ENCODE measurements at regions not wholly inside any gene's neighbourhood (a gene's known extent, or its start where the extent isn't known, plus 50 kb on each side); places are given as distances from the start of the nearest gene placed in this dataset.

DNA sequence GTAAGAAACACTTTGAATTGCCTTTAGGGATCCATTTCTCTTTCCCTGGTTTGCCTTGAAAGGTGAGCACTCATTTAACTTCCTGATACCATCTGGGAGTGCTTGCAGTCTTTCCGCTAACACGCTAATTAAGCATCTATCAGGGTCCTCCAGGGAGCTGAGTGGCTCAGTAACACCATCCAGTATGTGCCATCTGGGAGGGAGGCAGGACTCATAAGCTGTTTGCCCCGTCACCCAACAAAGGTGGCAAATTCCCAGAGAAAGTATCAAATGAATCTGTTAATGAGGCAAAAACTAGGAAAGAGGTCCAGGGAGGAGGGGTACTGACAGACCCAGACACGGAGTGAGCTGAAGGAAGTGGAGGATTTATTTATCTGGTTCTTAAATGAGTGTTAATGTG is 430.9 kb downstream of the HLX start:
- TF ChIP-seq, protein P1, sequence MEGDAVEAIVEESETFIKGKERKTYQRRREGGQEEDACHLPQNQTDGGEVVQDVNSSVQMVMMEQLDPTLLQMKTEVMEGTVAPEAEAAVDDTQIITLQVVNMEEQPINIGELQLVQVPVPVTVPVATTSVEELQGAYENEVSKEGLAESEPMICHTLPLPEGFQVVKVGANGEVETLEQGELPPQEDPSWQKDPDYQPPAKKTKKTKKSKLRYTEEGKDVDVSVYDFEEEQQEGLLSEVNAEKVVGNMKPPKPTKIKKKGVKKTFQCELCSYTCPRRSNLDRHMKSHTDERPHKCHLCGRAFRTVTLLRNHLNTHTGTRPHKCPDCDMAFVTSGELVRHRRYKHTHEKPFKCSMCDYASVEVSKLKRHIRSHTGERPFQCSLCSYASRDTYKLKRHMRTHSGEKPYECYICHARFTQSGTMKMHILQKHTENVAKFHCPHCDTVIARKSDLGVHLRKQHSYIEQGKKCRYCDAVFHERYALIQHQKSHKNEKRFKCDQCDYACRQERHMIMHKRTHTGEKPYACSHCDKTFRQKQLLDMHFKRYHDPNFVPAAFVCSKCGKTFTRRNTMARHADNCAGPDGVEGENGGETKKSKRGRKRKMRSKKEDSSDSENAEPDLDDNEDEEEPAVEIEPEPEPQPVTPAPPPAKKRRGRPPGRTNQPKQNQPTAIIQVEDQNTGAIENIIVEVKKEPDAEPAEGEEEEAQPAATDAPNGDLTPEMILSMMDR (IDR thresholded peaks at IDR 0.05), result no peak
- TF ChIP-seq ZFX (IDR thresholded peaks at IDR 0.05; ENCODE audit: borderline replicate concordance), result no peak
